Colon (tissue), 2 donors: ENCODE measurements at regions not wholly inside any gene's neighbourhood (a gene's known extent, or its start where the extent isn't known, plus 50 kb on each side); places are given as distances from the start of the nearest gene placed in this dataset.

Experiments used
- FAIRE-seq: peaks from 2 replicates; lab custom pipeline; 2012; peaks lifted over from hg19 to GRCh38; lab: Jason Lieb, UNC
- donor health status: control.
- donor health status: control.

DNA sequence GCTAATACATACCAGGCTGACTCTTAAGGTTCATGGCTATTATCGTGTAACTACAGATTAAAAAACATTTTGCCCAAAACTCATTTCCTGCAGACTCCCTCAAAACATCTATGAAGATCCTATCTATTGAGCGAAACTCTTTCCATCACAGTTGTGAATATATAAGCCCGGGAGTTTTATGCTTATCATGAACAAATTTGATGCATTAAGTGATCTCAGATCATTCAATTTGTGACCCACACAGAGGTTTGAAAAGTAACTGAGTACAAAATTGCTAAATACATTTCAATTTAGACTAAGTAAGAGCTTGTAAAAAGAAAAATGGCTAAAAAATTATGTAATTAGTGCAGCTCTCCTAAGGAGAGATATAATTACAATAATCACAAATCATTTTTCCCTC is 1228.8 kb upstream of the TENM4 start:
- FAIRE-seq: no peak

DNA sequence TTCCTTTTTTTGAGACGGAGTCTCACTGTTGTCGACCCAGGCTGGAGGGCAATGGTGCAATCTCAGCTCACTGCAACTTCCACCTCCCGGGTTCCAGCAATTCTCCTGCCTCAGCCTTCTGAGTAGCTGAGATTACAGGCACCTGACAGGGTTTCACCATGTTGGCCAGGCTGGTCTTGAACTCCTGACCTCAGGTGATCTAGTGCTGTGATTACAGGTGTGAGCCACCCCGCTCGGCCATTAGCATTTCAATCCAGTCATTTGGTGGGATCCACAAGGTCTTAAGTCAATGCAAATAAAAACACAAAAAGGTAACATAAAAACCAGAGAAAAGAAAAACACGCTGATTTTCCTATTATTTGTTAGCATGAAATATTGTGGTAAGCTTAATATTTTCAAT is 1227.2 kb upstream of the TENM4 start:
- FAIRE-seq: no peak

DNA sequence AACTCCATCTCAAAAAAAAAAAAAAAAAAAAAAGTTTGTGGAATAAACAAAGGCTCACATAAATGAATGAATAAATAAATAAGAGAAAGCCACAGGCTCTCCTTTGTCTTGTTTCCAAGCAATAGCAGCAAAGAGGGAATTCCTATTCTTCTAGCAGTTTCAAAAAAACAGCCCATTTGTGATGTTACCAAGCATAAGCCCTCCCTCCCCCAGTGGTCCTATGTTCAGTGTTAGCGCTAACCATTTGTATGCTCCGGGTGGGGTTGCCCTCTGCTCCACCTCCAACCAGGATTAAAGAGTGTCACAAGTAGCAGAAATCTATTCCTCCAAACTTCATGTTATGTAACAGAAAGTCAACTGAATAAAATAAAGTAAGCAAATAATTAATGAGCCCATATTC is 1215.0 kb upstream of the TENM4 start:
- no peak for FAIRE-seq

DNA sequence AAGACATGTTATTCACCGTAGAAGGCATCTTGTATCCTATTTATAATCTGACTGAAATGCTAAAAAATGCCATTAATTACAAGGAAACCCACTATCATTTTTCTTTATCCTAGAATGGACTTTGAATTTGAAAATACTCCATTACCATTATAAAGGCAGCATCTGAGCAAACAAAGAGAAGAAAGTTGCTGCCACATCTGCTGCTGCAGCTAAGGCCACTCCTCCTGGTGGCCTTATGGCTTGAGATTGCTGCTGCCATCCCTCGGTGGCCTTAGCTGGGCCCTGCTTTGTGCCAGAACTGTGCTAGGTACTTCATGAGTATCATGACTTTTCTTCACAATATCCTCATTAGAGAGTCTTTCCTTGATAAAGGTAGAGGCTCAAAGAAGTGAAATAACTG is 1210.1 kb upstream of the TENM4 start:
- no peak for FAIRE-seq

DNA sequence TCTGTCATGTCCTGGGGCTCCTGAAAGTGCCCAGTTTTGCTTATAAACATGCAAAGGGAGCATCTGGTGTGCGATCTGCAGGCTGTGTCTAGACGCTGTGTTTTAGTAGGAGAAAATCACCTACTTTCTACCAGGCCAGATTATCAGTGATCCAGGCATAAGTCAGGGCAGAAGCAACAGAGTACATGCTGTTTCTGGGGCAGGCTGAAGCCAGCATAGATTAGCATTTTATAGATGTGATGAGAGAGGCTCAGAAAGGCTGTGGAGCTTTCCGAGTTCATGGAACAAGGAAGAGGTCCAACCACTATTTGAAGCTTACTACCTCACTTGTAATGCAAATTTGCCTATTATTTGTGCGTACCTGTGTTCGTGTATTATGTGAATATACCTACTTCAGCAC is 1208.4 kb upstream of the TENM4 start:
- FAIRE-seq: no peak

DNA sequence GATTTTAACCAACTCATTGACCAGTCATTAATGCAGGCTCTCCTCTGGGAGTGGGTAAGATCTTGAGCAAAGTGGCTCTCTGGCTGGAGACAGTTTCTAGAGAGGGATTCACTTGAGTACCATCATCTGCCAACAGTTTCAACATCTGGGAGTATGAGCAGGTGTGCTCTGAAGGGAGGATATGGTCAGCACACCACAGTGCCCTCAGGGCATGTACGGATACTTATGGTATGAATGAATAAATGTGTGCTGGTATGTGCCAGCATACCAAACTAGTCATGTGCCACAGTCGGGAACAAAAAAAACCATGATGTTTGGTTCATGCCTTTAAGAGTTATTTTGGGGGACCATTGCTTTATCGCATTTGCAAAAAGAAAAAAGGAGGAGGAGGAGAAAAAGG is 1197.5 kb upstream of the TENM4 start:
- no peak for FAIRE-seq

DNA sequence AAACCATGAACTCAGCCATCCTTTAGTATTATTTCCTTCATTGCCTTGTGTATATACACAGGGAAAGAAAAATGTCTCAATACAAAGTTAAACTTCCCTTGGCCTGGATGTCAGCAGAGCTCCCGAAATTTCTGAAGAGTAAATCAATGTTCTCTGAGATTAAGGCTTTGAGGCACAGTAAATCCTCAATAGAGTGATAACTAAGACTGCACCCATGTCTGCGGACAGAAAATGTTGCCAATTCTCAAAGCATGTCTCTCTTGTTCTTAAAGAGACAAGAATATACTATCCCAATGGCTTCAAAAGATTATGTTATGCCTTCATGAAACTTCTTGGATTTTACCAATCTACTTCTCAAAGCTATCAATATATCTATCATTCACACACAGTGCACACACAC is 1196.7 kb upstream of the TENM4 start:
- FAIRE-seq: no peak

DNA sequence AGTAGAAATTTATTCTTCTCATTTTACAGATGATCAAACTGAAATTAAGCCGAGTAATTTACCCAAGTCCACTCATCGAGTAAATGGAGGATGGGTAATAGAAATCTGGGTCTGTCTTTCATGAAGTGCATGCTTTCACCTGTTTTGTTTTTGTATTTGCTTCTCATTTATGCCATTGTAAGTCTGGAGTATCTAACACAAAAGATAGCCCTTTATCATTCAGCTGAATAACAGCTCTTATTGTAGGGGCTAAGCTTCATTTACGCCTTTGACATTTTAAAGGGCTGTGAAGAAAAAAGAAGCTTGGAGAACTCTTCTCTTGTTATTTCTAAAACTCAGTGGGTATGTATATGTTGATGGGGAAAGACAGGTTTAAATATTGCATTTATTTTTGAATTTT is 1196.2 kb upstream of the TENM4 start:
- FAIRE-seq: no peak

DNA sequence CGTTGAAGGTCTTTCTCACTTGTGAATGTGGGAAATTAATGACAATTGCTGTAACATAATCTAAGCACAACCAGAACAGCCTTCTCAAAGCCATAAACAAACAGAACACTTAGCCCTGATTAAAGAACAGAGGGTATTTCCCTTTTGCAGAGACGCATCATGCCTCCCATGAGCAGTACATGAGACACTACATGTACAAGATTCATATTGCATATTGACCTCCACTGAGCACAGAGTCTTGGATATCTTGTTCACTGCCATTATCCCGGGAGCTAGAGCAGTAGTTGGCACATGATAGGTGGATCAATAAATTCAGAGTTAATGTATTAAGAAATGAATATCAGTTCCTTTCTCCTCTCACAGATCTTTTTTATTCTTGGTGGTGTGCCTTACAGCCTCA is 1194.3 kb upstream of the TENM4 start:
- FAIRE-seq: no peak

DNA sequence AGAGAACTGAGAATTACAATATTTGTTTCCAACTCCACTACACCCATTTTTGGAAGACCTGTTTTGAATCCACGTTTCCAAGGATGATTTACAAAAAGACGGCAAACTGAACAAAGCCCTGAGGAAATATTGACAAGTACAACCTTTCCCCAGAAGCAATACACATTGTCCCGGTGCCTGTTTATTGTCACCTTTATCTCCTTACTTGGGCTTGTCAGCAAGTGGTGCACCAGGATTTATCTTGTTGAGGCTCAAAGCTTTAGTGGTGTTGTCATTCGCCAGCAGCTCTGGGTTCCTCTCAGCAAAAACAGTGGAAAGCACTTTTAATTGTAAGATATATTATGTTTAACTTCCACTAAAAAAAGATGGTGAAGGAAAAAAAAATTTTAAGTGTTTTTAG is 1191.9 kb upstream of the TENM4 start:
- no peak for FAIRE-seq

DNA sequence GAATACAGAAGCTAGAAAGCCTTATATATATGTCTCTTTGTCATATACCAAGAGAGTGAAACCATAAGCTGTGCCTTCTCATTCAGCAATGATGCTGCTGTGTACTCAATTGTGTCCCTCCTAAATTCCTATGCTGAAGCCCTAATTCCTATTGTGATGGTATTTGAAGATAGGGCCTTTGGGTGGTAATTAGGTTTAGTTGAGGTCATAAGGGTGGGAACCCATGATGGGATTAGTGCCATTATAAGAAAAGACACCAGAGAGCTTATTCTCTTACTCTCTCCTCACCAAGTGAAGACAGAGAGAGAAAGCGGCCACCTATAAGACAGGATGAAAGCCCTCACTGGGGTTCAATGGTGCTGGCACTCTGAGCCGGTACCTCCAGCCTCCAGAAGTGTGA is 1191.3 kb upstream of the TENM4 start:
- FAIRE-seq: no peak

DNA sequence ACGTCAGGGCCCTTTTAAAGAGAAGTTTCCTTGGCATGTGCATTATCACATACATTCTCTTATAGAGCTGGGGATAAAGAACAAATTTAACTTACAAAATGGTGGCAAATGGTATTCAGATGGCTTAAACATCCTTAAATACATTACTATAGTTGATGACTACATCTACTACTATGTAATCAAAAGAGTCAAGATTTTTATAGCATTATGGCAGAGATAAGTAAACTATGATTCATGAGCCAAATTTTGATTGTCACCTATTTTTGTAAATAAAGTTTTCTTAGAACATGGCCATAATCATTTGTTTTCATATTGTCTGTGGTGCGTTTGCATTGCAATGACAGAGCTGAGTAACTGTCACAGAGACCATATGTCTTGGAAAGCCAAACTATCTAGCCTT is 1188.6 kb upstream of the TENM4 start:
- no peak for FAIRE-seq

DNA sequence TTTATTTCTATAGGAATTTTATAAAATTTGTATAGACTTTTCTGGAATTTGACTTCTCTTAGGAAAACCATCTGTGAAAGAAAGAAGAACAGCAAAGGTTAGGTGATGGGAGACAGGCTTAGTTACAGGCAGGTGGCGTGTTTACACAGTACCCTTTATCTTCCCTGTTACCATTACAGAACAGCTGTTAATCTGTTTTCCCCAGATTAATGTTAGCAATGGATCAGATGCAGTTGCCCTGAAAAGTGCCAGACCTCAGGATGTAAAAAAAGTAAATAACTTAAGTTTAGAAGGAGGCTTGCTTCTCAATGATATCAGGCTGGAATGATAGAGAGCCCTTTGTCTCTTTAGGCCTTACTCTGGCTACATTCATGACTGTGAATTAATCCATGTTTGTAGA is 1186.5 kb upstream of the TENM4 start:
- FAIRE-seq: no peak

DNA sequence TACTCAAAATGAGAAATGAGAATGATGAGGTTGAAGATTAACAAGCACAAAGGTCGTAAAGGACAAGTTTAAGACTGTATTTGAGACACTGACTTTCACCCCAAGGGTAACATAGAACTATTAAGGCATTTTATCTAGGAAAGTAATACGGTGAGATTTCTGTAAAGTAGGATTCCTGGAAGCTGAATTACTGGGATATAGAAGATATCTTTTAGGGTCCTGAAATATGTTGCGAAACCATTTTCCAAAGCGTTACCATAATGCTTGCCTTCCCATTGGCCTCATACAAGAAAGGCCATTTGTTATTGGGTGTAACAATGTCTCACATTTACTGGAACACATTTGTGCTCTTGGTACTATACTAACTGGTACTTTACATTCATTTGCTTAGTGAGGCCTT is 1185.9 kb upstream of the TENM4 start:
- FAIRE-seq: no peak

DNA sequence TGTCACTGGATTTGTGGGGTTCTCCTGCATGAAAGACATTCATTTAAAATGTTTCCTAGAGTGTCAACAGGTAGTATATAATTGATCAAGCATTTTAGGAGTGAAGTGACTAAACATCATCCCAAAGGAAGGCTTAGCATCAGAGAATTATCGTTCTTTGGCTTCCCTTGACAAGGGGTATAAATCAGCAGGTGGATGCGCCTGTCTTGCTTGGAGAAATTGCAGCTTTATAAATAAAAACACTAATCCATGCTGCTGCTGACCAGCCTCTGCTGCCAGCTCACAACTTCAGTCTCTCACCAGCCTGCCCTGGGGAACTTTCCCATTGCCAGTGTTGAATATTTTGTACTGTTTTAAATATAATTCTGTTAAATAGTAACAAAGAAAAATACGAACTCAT is 1184.7 kb upstream of the TENM4 start:
- FAIRE-seq: no peak

DNA sequence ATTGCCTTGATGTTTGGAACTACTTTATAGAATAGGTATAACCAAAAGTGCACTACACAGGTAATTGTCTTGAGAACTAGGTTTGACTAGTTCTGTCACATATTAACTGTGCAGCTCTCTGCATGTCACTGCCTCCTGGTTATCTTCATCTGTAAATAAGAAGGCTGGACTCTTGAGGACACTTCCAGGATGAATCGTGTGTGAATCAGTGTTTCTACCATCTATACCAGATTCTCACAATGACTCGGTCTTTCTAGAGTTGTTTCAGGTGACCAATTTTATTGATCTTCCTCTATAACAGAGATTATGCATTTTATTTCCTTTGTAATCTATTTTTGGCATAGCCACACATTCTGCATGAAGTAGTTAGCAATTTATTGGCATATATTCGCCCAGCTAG is 1181.0 kb upstream of the TENM4 start:
- FAIRE-seq: no peak

DNA sequence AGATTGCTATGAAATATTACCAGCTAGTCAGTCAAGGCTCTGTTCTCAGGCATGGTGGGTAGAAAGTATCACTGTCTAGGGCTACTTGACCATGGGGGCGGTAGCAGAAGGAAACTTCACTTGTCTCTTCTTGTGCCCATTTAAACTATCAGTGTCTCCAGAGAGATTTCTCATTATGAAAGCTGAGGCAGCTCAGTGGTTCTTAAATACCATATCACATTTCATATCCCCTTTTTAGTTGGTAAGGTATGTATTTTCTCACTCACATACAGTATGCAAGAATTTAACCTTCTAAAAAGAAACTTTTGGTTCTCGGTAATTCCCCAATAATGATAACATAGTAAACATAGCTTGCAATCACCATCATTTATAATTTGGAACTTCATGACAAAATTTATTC is 1180.0 kb upstream of the TENM4 start:
- FAIRE-seq: no peak

DNA sequence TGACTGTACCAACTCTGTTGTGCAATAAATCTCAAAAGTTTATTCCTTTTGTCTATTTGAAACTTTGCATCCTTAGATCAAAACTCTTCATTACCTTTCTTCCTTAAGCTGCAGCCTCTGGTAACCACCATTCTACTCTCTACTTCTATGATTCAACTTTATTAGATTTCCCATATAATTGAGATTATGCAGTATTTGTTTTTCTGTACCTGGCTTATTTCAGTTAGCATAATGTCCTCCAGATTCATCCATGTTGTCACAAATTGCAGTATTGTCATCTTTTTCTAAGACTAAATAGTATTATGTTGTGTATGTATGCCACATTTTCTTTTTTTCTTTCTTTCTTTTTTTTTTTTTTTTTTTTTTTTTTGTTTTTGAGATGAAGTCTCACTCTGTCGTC is 1176.3 kb upstream of the TENM4 start:
- no peak for FAIRE-seq

DNA sequence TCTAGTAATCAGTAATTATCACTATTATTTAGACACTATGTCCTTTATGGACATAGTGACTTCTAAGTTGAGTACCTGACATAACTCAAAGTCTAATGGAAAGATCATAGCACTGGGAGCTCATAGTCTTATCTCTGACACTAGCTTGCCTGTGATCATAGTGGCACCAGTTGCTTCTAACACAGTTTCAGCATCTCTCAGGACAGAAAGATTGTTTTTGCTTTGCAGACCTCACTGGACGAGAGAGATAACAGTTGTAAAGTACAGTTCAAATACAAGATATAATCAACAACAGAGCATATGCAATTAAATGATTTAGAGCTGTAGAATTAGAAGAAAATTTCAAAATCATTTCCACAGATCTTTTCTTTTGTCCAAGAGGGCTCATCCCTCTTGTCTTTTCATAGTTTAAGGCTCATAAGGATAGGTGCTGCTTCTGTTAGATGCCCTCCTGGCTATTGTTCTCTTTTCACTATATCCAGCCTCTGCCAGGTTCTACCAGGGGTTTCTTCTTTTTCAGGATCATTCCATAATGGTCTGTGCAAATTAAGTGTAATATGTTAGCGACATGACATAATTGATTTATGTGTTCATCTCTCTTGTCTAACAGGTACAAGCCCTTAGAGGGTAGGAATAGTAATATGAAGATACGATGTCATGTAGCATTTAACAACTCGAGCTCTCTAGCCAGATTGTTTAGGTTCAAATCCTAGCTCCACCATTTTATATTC is 1175.4 kb upstream of the TENM4 start:
- FAIRE-seq: no peak

DNA sequence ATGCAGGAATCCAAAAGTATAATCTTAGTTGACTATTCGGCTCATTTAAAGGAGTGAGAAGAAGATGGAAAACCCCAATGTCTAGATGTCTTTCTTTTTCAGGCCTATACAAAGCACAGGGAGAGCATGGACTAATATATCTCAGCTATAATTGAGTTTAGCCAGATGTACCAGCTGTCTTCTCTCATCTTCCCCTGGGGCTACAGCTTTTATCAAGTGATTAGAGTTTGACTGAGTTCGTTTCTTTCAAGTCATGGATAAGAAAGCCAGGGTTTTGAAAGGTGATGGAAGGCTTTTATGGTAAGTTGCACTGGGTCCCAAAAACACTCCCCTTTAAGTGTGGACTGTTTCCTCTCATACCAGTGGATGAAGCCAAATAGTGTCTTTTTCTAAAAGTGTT is 1172.8 kb upstream of the TENM4 start:
- FAIRE-seq: no peak

DNA sequence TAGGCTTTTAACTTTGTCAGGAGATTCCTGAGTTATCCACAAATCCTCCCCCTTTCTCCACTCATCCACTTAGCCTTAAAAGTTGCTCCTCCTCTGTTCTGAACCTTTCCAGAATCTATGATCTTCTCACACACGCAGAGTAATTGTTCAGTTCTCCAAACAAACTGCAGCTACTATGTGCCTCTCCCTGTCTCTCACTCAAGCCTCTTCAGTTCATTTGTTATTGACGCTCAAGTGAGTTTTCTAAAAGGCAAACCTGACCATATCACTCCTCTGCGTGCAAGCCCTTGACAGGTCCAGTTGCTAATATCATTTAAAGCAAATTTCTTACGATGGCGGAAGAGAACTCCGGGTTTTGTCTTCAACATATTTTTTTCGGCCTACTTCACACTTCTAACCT is 1169.7 kb upstream of the TENM4 start:
- FAIRE-seq: no peak

DNA sequence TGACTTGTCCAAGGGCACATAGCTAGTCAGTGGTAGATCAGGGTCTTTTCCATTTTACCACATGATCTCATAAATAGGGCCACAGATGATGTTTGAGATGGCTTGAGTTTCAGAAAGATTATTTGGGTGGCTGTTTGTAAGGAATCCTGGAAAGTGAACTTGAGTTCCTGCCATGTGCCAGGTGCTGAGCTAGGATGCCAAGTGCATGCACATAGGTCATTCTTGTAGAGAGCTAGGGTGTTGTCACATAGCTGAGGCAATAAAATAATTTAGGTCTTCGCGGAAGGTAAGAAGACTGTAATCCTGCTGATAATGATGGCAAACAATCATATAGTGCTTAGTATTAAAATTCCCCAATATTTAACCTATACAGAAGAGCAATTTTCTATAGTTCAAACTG is 1162.6 kb upstream of the TENM4 start:
- no peak for FAIRE-seq

DNA sequence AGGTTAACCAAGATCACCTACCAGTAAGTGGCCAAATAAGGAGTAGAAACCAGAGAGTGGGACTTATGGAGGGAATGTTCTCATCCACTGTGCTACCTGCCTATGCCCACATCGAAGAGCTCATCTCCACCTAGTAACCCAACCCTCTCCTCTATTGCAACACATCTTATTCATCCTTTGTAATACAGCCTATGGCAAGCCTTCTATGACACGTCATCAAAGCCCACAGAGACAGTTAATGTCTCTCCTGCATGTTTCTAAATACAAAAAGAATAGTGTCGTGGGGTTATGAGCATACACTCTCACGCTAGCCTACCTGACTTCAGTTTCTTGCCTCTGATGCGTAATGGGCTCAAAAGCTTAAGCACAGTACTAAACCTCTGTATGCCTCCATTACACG is 1158.1 kb upstream of the TENM4 start:
- FAIRE-seq: no peak

DNA sequence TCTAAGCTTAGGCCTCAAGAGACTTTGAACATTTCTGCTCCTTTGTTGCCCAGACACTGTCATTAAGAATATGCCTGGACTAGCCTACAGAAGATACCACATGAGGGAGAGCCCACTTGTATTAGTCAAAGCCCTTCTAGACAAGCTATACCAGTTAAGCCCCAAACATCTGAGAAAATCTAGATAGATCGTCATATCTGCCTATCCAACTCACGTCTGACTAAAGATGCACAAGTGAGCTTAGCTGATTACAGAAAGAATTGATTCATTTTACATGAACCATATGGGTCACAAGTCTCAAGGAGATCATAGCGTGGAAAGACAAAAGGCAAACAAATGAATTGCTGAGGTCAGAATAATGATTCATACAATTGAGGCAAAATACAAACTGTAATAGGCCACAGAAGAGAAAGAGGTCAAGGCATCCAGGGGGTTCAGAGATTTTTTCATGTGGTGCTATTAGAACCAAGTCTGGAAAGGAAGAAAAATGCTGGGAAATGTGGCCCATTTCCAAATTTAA is 1155.5 kb upstream of the TENM4 start:
- FAIRE-seq: no peak

DNA sequence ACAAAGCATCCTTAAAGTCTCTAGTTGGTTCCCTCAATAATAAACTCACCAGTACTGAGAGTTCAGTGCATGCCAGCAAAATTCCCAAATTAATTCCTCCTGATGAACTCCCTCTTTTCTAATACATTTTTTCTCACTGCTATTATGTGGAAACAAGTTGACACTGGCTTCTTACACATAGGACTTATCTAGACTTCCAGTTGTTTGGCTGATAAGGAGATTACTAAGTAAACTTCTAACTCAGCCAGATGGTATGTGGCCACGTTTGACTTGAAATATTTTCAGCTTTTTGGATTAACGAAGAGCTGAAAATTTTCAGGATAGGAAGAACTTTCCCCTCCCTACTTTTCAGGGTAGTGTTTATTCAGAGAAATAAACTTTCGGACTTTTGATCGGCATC is 1154.2 kb upstream of the TENM4 start:
- no peak for FAIRE-seq
